Natural killer cell (primary cell): ENCODE measurements at regions not wholly inside any gene's neighbourhood (a gene's known extent, or its start where the extent isn't known, plus 50 kb on each side); places are given as distances from the start of the nearest gene placed in this dataset.

Source experiments
- ATAC-seq, 3 donors: fragments of 150-1000 bp in 2 of 3; fragments of 200-7000 bp in 1 of 3; cut with Tn5 transposase; 1 replicate in 1 of 3; 2 replicates in 2 of 3; pipeline ENCODE4 v1.10.0; 2021; ENCODE audit warnings: mild to moderate bottlenecking in 2 of 3, moderate library complexity in 2 of 3
- DNase-seq, 2 donors: peaks; one replicate each; pipeline versions ENCODE4 v3.0.0 to v3.0.0-alpha.2; 2013 to 2021; ENCODE audit warnings: mixed read lengths in 1 of 2
- H3K27ac ChIP-seq: one replicate; pipeline ENCODE4 v1.5.1; 2013; ENCODE audit warnings: mild to moderate bottlenecking, low read length
- H3K27me3 ChIP-seq: one replicate; pipeline ENCODE4 v1.6.1; 2013; ENCODE audit warnings: low read length; ENCODE audit not compliant: control insufficient read depth, insufficient read depth
- H3K36me3 ChIP-seq: one replicate; pipeline ENCODE4 v1.6.1; 2013; ENCODE audit warnings: low read length; ENCODE audit not compliant: control insufficient read depth, insufficient read depth
- H3K4me1 ChIP-seq: one replicate; pipeline ENCODE4 v1.6.1; 2013; ENCODE audit warnings: low read length; ENCODE audit not compliant: control insufficient read depth, insufficient read depth
- H3K4me3 ChIP-seq: one replicate; pipeline ENCODE4 v1.5.1; 2013; ENCODE audit warnings: low read length
- H3K9me3 ChIP-seq: one replicate; pipeline ENCODE4 v1.6.1; 2013; ENCODE audit warnings: low read length; ENCODE audit not compliant: control insufficient read depth, insufficient read depth
- H3K27ac Mint-ChIP-seq, 2 donors: one replicate each; pipeline ENCODE4 v1.8.0; 2022; ENCODE audit warnings: mild to moderate bottlenecking in 2 of 2, mixed read lengths in 2 of 2, moderate library complexity in 1 of 2
- H3K27me3 Mint-ChIP-seq, 2 donors: one replicate each; pipeline ENCODE4 v1.8.0; 2022; ENCODE audit warnings: low read depth in 2 of 2, mixed read lengths in 2 of 2
- H3K36me3 Mint-ChIP-seq: one replicate; pipeline ENCODE4 v1.8.0; 2022; ENCODE audit warnings: mixed read lengths
- H3K4me1 Mint-ChIP-seq, 2 donors: one replicate each; pipeline ENCODE4 v1.8.0; 2022; ENCODE audit warnings: mixed read lengths in 2 of 2
- H3K4me3 Mint-ChIP-seq: one replicate; pipeline ENCODE4 v1.8.0; 2022; ENCODE audit warnings: mild to moderate bottlenecking, moderate library complexity, mixed read lengths
- H3K9me3 Mint-ChIP-seq, 2 donors: one replicate each; pipeline ENCODE4 v1.8.0; 2022; ENCODE audit warnings: mixed read lengths in 2 of 2
- CTCF ChIP-seq: fragments of 200-600 bp; IDR thresholded peaks from one replicate; pipeline ENCODE4 v1.8.0; 2022; ENCODE audit warnings: antibody characterized with exemption
- WGBS: methylation state at CpG from one replicate; pipeline ENCODE4 v1.1.7; 2013; ENCODE audit warnings: missing lambda C conversion rate; ENCODE audit not compliant: insufficient coverage; 5-methylcytosine and 5-hydroxymethylcytosine counted together
- intact Hi-C: fragments of 100-400 bp; cut with micrococcal nuclease; formaldehyde crosslinking; loops from one replicate; pipeline ENCODE4 v1.14.2; 2022

- no peaks in the 10 kb centered on the region for H3K4me1 Mint-ChIP-seq
- H3K27ac Mint-ChIP-seq = no peak overlapping the region
- no peak overlapping the region for H3K4me3 ChIP-seq
- H3K4me3 Mint-ChIP-seq = no peak overlapping the region
- no peak overlapping the region for H3K27ac ChIP-seq
- no peaks in the 10 kb centered on the region for H3K27me3 ChIP-seq
- DNase-seq (no peak), ATAC-seq (no peak)
- TF ChIP-seq CTCF = no peak
- H3K27me3 Mint-ChIP-seq = no peaks in the 10 kb centered on the region
- 91% methylated on average over 2 of the region's 2 CpGs for WGBS
- H3K36me3 Mint-ChIP-seq = no peaks in the 10 kb centered on the region
- intact Hi-C loops = no loop called here
- no peaks in the 10 kb centered on the region for H3K4me1 ChIP-seq
- H3K36me3 ChIP-seq = no peaks in the 10 kb centered on the region
- peaks cover 0 to 4% of the 10 kb centered on the region in 2 donors for H3K9me3 Mint-ChIP-seq
- H3K9me3 ChIP-seq = no peaks in the 10 kb centered on the region
Observed at GRCh38 chr4:27178061-27178460, 317.4 kb downstream of the STIM2 start.

DNA sequence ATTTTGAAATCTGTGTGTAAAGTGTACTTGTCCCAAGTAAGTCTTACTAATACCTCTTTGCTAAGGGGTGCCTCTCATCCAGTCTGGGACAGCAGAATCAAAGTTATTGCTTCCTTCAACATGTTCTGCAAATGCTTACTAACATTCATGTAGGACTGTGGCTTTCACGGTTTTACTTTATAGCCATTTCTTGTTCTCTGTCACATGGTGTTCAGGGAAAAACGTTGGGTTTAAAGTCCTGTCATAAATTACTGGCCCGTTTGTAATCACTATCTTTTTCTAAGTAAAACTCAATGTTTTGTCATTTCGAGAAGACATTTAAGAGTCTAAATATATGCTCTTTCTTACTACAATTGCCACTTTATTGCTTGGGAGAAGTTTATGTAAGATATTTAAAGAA lies 321.1 kb downstream of the STIM2 start:
- Histone ChIP-seq H3K27me3 (no peaks in the 10 kb centered on the region), H3K36me3 (no peaks in the 10 kb centered on the region), H3K4me3 (no peak overlapping the region), H3K27ac (no peak overlapping the region), H3K4me1 (no peaks in the 10 kb centered on the region), H3K9me3 (no peaks in the 10 kb centered on the region)
- Mint-ChIP-seq H3K36me3 (no peaks in the 10 kb centered on the region), H3K4me1 (no peaks in the 10 kb centered on the region), H3K27ac (no peak overlapping the region), H3K9me3 (peaks cover 0 to 2% of the 10 kb centered on the region in 2 donors), H3K4me3 (no peak overlapping the region), H3K27me3 (no peaks in the 10 kb centered on the region)
- whole genome bisulfite sequencing = 23% methylated on average over 2 of the region's 4 CpGs
- ATAC-seq (no peak), DNase-seq (no peak)
- no peak for TF ChIP-seq CTCF
- intact Hi-C loops = no loop called here

DNA sequence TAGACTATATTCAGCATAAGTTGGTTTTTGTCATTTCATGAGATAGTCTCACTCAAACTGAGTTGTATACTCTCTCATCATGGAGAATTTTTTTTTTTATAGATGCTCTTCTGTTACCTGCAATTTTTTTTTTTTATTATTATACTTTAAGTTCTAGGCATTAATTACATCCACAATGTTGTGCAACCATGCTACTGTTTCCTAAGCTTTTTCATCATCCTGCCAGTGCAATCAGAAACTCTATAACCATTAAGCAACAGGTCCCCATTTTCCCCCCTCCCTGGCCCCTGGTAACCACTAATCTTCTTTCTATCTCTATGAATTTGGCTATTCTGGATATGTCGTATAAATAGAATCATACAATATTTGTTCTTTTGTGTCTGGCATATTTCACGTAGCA lies 321.6 kb downstream of the STIM2 start:
- H3K4me1 ChIP-seq = no peaks in the 10 kb centered on the region
- 100% methylated on average over 1 of the region's 2 CpGs for WGBS
- DNase-seq (no peak), ATAC-seq (no peak)
- no peak overlapping the region for H3K4me3 ChIP-seq
- Mint-ChIP-seq H3K4me3 (no peak overlapping the region), H3K27ac (no peak overlapping the region), H3K9me3 (peaks cover 0 to 2% of the 10 kb centered on the region in 2 donors), H3K36me3 (no peaks in the 10 kb centered on the region), H3K4me1 (no peaks in the 10 kb centered on the region), H3K27me3 (no peaks in the 10 kb centered on the region)
- H3K9me3 ChIP-seq = no peaks in the 10 kb centered on the region
- intact Hi-C loops = no loop called here
- H3K27me3 ChIP-seq = no peaks in the 10 kb centered on the region
- no peaks in the 10 kb centered on the region for H3K36me3 ChIP-seq
- no peak overlapping the region for H3K27ac ChIP-seq
- TF ChIP-seq CTCF = no peak

DNA sequence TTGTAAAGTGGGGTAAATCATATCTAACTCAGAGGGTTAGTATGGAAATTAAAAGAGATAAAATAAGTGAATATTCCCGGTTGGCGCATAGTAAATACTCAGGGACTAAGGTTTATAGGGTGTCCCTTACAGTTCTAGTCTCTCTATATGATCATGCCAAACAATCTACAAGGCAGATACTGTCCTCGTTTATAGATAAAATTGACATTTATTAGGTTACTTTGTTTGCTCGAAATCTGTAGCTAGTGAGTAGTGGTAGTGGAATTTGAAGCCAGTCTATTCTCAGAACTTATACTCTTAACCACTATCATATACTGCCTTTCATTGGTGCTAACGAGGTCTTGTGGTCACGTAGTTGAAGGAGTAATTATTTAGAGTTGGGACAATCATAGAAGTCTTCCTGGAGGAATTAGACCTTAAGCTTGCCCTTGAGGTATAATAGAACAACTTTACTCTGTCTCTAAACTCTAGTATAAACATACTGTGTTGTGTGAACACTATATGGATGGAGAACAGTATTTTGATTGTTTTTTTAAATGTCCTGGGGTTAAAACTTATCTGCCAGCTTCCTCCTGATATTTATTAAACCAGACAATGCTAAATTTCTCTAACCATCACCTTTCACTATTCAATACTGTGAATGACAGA lies 324.0 kb downstream of the STIM2 start:
- Mint-ChIP-seq H3K27me3 (no peaks in the 10 kb centered on the region), H3K27ac (no peak overlapping the region), H3K4me1 (no peaks in the 10 kb centered on the region), H3K36me3 (no peaks in the 10 kb centered on the region), H3K9me3 (peaks cover 0 to 2% of the 10 kb centered on the region in 2 donors), H3K4me3 (no peak overlapping the region)
- no peaks in the 10 kb centered on the region for H3K27me3 ChIP-seq
- no peak for TF ChIP-seq CTCF
- H3K9me3 ChIP-seq = no peaks in the 10 kb centered on the region
- no peaks in the 10 kb centered on the region for H3K36me3 ChIP-seq
- intact Hi-C loops = no loop called here
- no CpG with 5 or more reads among the region's 6 CpGs for WGBS
- no peaks in the 10 kb centered on the region for H3K4me1 ChIP-seq
- ATAC-seq (no peak), DNase-seq (no peak)
- no peak overlapping the region for H3K27ac ChIP-seq
- H3K4me3 ChIP-seq = no peak overlapping the region
